ENCODE measurements at regions not wholly inside any gene's neighbourhood (a gene's known extent, or its start where the extent isn't known, plus 50 kb on each side); places are given as distances from the start of the nearest gene placed in this dataset.

DNA sequence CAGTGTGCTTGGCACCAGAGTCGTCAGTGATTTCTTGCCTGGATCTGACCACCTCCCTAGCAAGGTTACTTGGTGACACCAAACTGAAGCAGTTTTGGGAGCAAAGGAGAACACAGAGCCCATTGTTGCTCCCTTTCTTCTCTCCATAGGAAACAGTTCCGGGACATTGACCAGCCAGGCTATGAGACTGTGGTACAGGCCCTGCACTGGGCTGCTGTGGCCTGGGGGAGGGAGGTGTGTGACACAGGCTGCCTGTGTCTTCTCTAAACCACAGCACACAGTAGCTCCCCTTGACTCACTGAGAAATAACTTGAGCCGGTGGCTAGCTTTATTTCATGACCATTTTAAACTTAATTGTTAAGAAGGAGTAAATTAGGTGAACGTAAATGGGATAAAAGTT is 214.8 kb upstream of the UBL3 start:
- TF ChIP-seq, protein P1, sequence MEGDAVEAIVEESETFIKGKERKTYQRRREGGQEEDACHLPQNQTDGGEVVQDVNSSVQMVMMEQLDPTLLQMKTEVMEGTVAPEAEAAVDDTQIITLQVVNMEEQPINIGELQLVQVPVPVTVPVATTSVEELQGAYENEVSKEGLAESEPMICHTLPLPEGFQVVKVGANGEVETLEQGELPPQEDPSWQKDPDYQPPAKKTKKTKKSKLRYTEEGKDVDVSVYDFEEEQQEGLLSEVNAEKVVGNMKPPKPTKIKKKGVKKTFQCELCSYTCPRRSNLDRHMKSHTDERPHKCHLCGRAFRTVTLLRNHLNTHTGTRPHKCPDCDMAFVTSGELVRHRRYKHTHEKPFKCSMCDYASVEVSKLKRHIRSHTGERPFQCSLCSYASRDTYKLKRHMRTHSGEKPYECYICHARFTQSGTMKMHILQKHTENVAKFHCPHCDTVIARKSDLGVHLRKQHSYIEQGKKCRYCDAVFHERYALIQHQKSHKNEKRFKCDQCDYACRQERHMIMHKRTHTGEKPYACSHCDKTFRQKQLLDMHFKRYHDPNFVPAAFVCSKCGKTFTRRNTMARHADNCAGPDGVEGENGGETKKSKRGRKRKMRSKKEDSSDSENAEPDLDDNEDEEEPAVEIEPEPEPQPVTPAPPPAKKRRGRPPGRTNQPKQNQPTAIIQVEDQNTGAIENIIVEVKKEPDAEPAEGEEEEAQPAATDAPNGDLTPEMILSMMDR (IDR thresholded peaks at IDR 0.05; ENCODE audit: extremely low read depth in 1 of 2, insufficient read depth in 1 of 2, low read depth in 1 of 2, low read length in 2 of 2): no peak
- TF ChIP-seq GATA2 (IDR thresholded peaks at IDR 0.05; ENCODE audit: insufficient read depth, insufficient read length, low read depth, low read length) (no peak), EZH2 (IDR thresholded peaks at IDR 0.05; ENCODE audit: borderline replicate concordance, low read depth, low read length, severe bottlenecking) (no peak), MYC (IDR thresholded peaks at IDR 0.05; ENCODE audit: low read depth, low read length) (no peak), POLR2AphosphoS5 (IDR thresholded peaks at IDR 0.05; ENCODE audit: insufficient read depth, low read depth, low read length) (no peak), POLR2A (IDR thresholded peaks at IDR 0.05; ENCODE audit: low read depth, low read length) (no peak), JUN (IDR thresholded peaks at IDR 0.05; ENCODE audit: borderline replicate concordance, insufficient read depth, insufficient read length, low read depth) (no peak), FOS (IDR thresholded peaks at IDR 0.05; ENCODE audit: borderline replicate concordance, insufficient read depth, low read length) (no peak)
- TF ChIP-seq, protein P2, sequence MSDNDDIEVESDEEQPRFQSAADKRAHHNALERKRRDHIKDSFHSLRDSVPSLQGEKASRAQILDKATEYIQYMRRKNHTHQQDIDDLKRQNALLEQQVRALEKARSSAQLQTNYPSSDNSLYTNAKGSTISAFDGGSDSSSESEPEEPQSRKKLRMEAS (IDR thresholded peaks at IDR 0.05; ENCODE audit: insufficient read depth, insufficient read length): no peak
